ENCODE measurements at regions not wholly inside any gene's neighbourhood (a gene's known extent, or its start where the extent isn't known, plus 50 kb on each side); places are given as distances from the start of the nearest gene placed in this dataset.

- Mint-ChIP-seq H3K27ac (ENCODE audit: unreplicated experiment) (no peak overlapping the region), H3K4me1 (ENCODE audit: unreplicated experiment) (peaks cover 23% of the 10 kb centered on the region), H3K36me3 (ENCODE audit: unreplicated experiment) (peaks cover 13% of the 10 kb centered on the region), H3K27me3 (ENCODE audit: unreplicated experiment) (no peaks in the 10 kb centered on the region), H3K4me3 (ENCODE audit: unreplicated experiment) (no peak overlapping the region), H3K9me3 (ENCODE audit: unreplicated experiment) (peaks cover 23% of the 10 kb centered on the region)
- DNase-seq (ENCODE audit: extremely low spot score, unreplicated experiment): no peak
- no peak for TF ChIP-seq CTCF (IDR thresholded peaks at IDR 0.05)
Observed at GRCh38 chr6:112865131-112865530, 518.0 kb downstream of the RFPL4B start.

GRCh38 chr6:112874881-112875280, 527.8 kb downstream of the RFPL4B start:
- Mint-ChIP-seq H3K9me3 (ENCODE audit: unreplicated experiment) (peaks cover 18% of the 10 kb centered on the region), H3K27me3 (ENCODE audit: unreplicated experiment) (no peaks in the 10 kb centered on the region), H3K27ac (ENCODE audit: unreplicated experiment) (no peak overlapping the region), H3K36me3 (ENCODE audit: unreplicated experiment) (peaks cover 14% of the 10 kb centered on the region), H3K4me3 (ENCODE audit: unreplicated experiment) (no peak overlapping the region), H3K4me1 (ENCODE audit: unreplicated experiment) (peaks cover 37% of the 10 kb centered on the region)
- no peak for DNase-seq (ENCODE audit: extremely low spot score, unreplicated experiment)
- no peak for TF ChIP-seq CTCF (IDR thresholded peaks at IDR 0.05)

- Mint-ChIP-seq H3K4me1 (ENCODE audit: unreplicated experiment) (peaks cover 53% of the 10 kb centered on the region), H3K36me3 (ENCODE audit: unreplicated experiment) (peaks cover 2% of the 10 kb centered on the region), H3K27me3 (ENCODE audit: unreplicated experiment) (no peaks in the 10 kb centered on the region), H3K27ac (ENCODE audit: unreplicated experiment) (peak overlapping the region; percentile 93), H3K4me3 (ENCODE audit: unreplicated experiment) (peak overlapping the region; percentile 5), H3K9me3 (ENCODE audit: unreplicated experiment) (peaks cover 10% of the 10 kb centered on the region)
- TF ChIP-seq CTCF (IDR thresholded peaks at IDR 0.05): peak; percentile 68
- no peak for DNase-seq (ENCODE audit: extremely low spot score, unreplicated experiment)
Observed at GRCh38 chr6:112877134-112878100, 530.3 kb downstream of the RFPL4B start.

GRCh38 chr6:112879920-112880413, 532.8 kb downstream of the RFPL4B start:
- Mint-ChIP-seq H3K27me3 (ENCODE audit: unreplicated experiment) (no peaks in the 10 kb centered on the region), H3K4me1 (ENCODE audit: unreplicated experiment) (peaks cover 61% of the 10 kb centered on the region), H3K27ac (ENCODE audit: unreplicated experiment) (peak overlapping the region; percentile 79), H3K4me3 (ENCODE audit: unreplicated experiment) (no peak overlapping the region), H3K36me3 (ENCODE audit: unreplicated experiment) (peaks cover 8% of the 10 kb centered on the region), H3K9me3 (ENCODE audit: unreplicated experiment) (peaks cover 7% of the 10 kb centered on the region)
- DNase-seq (ENCODE audit: extremely low spot score, unreplicated experiment): no peak
- TF ChIP-seq CTCF (IDR thresholded peaks at IDR 0.05): no peak

GRCh38 chr6:112881027-112881426, 533.9 kb downstream of the RFPL4B start:
- H3K27me3 Mint-ChIP-seq (ENCODE audit: unreplicated experiment): no peaks in the 10 kb centered on the region
- no peak for TF ChIP-seq CTCF (IDR thresholded peaks at IDR 0.05)
- peaks cover 58% of the 10 kb centered on the region for H3K4me1 Mint-ChIP-seq (ENCODE audit: unreplicated experiment)
- H3K9me3 Mint-ChIP-seq (ENCODE audit: unreplicated experiment): peaks cover 7% of the 10 kb centered on the region
- H3K36me3 Mint-ChIP-seq (ENCODE audit: unreplicated experiment): peaks cover 10% of the 10 kb centered on the region
- H3K27ac Mint-ChIP-seq (ENCODE audit: unreplicated experiment): peak overlapping the region; percentile 81
- DNase-seq (ENCODE audit: extremely low spot score, unreplicated experiment): no peak
- H3K4me3 Mint-ChIP-seq (ENCODE audit: unreplicated experiment): no peak overlapping the region

All from osteocyte (in vitro differentiated cells).